NCI-H128 (cell line): ENCODE measurements at regions not wholly inside any gene's neighbourhood (a gene's known extent, or its start where the extent isn't known, plus 50 kb on each side); places are given as distances from the start of the nearest gene placed in this dataset.
"Not testable (repeated sequence)": the region's sequence is repeated elsewhere in the genome, so short reads cannot be mapped to it uniquely, and the experiment has no call there.

Source experiments
- DNase-seq: peaks from one replicate; lab custom pipeline; 2025; ENCODE audit not compliant: unreplicated experiment; lab: John Stamatoyannopoulos, UW

GRCh38 chr1:163472651-163473248 lies 151.0 kb downstream of the NUF2 start:
- no peak for DNase-seq

- no peak for DNase-seq
Measured at GRCh38 chr1:163477276-163477830, 155.6 kb downstream of the NUF2 start.

DNA sequence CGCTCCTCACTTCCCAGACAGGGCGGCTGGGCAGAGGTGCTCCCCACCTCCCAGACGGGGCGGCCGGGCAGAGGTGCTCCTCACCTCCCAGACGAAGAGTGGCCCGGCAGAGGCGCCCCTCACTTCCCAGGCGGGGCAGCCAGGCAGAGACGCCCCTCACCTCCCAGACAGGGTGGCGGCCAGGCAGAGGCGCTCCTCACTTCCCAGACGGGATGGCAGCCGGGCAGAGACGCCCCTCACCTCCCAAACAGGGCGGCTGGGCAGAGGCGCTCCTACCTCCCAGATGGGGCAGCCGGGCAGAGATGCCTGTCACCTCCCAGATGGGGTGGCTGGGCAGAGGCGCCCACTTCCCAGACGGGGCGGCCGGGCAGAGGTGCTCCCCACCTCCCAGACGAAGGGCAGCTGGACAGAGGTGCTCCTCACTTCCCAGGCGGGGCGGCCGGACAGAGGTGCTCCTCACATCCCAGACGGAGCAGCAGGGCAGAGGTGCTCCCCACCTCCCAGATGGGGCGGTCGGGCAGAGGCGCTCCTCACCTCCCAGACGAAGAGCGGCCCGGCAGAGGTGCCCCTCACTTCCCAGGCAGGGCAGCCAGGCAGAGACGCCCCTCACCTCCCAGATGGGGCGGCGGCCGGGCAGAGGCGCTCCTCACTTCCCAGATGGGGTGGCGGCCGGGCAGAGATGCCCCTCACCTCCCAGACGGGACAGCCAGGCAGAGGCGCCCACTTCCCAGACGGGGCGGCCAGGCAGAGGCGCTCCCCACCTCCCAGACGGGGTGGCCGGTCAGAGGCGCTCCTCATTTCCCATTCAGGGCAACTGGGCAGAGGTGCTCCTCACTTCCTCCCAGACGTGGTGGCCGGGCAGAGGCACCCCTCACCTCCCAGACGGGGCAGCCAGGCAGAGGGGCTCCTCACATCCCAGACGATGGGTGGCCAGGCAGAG lies 176.9 kb downstream of the NUF2 start:
- not testable (repeated sequence) for DNase-seq

- DNase-seq = no peak
Measured at GRCh38 chr1:163504331-163504978, 182.7 kb downstream of the NUF2 start.

DNA sequence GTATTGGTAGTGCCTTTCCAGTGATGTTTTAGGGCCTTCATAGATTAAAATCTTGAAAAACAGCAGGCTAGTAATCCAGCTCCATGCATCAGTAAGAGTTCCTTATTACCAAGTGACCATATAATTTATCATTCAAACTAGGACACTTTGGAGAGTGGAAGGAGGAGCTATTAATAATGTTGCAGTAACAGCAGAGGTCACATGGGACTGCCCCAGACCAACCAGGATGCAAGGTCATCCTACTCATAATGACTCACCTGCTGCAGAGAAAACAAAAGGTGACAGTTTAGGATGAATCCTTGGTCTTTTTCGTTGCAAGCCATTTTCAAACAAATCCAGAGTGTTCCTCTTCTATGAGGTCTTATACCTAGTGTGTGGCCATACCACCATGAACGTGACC lies 187.4 kb downstream of the NUF2 start:
- no peak for DNase-seq

- DNase-seq = no peak
Measured at GRCh38 chr1:163512349-163512989, 190.7 kb downstream of the NUF2 start.

- DNase-seq = no peak
Measured at GRCh38 chr1:163523375-163524029, 201.7 kb downstream of the NUF2 start.

GRCh38 chr1:163528710-163529348 lies 207.1 kb downstream of the NUF2 start:
- no peak for DNase-seq

- no peak for DNase-seq
Measured at GRCh38 chr1:163531345-163531744, 209.6 kb downstream of the NUF2 start.

- no peak for DNase-seq
Measured at GRCh38 chr1:163535401-163535800, 213.6 kb downstream of the NUF2 start.

DNA sequence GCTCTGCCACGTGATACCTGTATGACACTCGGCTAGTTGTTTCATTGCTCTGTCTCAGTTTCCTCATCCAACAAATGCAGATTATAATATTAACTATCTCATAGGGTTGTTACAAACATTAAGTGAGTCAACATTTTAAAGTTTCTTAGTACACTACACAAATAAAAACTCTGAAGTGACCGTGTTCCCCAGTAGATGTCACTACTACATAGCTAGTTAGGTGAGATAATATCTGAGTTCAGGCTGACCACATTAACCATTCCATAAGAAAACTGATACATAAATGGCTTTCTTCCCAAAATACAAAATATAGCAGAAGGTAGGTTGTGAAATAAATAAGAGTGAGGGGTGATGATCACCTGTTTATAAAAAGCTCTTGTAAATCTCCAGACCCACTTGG lies 214.1 kb downstream of the NUF2 start:
- DNase-seq = no peak

DNA sequence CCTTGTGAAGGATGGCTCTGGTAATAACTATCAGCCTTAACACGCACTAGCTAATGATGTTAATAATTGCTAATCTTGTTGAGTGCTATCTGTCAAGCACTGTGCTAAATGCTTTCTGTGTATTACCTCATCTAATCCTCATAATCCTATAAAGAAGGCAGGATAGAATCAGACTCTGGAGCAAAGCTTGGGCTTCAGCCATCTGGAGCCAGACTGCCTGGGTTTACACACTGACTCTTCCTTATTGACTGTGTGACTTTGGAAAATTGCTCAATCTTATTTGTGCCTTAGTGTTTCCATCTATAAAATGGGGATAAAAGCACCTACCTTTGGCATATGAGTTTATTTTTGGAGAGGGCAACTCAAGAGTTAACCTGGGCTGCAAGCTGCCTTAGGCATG lies 216.1 kb downstream of the NUF2 start:
- DNase-seq = no peak

DNA sequence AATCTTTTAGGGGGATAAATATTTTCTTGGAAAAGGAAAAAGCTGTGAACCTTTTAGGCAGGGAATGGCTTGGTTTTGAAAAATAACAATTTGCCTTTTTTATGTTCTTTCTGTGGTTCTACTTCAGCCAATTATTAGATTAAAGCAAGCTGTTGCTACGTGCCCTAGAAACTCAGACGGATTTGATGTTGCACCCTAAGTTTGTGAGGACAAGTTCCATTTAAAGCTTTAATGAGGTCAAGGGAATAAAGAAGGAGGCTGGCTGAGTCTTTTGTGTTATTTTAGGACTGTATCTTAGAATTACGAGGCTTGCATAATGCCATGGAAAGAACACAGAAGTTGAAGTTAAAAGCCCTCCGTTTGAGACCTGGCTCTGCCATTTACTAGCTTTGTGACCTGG lies 216.9 kb downstream of the NUF2 start:
- DNase-seq = no peak

- DNase-seq = no peak
Measured at GRCh38 chr1:163540727-163541126, 219.0 kb downstream of the NUF2 start.

GRCh38 chr1:163544441-163544840 lies 222.7 kb downstream of the NUF2 start:
- no peak for DNase-seq

DNA sequence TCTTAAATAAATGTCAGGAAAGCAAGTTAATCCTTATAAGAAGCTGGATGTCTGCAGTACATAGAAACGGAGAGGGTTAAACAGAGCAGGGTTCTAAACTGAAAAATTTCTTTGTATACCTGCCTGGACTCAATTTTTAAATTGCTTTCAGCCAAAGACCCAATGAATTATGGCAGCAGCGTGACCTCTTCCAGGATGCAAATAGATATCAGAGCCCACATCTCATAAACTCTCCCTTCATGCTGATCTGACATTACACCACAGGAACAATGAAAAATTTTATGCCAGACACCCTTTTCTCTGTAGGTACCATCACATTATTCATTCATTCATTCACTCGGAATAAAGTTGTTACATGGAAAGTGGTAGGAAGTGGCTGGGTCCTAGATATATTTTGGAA lies 236.4 kb downstream of the NUF2 start:
- DNase-seq = no peak

DNA sequence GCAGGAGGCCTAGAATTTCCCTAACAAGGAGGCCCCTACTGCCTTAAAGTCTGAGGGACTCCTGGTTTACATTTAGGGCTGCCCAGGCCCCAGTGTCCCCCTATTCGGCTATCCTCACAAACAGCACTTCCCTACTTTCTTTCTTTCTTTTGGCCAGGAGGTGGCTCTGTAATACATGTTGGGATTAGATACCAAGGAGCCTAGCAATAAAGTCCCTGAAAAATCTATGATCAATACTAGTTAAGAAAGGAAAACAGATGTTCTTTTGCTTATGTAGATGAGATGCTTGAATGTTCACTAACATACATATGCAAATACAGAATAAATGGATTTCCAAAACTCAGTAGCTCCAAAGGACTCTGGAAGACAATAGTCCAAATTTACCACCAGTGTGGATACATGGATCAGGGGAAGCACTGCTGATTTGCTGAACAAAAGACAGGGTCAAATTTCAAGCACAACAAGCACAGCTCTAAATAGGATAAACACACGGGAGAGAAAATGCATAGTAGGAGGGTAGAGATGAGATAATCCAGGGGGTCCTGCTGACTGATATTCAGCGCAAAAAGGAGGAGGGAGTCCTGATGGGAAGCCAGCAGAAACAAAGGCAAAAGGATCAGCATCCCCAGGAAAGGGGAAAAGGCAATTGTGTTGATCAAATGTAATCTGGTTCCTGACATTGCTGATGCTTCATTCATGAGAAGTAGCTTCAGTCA lies 240.0 kb downstream of the NUF2 start:
- DNase-seq = peak; percentile 47

GRCh38 chr1:163562355-163562754 lies 240.6 kb downstream of the NUF2 start:
- no peak for DNase-seq

DNA sequence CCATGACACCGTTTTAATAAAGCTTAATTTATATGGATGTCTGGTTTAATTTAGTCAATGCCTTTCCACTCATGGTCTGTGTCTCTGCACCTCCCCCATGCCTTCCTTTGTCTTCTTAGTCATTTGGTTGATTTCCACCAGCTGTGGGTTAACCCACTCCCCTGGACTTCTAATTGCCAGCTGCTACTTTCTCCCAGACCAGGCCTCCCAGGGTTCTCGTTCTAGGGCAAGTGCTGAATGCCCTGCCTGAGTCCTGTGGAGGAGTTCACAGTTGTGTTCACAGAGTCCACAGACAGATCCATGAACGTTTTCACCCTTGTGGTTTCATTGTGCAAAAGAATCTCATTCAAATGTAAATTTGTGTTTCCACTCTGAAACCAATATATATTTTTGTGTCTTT lies 243.4 kb downstream of the NUF2 start:
- DNase-seq = no peak

DNA sequence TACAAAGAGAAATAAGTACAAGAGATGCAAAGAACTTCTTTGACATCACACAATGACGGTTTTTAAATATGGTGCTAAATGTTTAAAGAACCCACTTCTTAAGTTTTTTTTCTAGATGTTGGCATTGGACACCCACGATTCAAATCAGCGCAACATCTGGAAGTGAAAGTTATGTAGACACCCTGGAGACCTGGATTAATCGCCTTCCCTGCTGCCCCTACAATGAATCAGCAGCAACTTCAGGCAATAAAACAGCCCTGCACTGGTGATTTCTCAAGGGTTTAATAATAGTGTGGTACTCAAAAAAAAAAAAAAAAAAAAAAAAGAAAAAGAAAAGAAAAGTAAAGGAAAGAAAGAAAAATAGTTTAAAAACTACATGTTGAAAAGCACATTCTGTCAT lies 248.3 kb downstream of the NUF2 start:
- no peak for DNase-seq
